B cell (primary cell): ENCODE measurements at regions not wholly inside any gene's neighbourhood (a gene's known extent, or its start where the extent isn't known, plus 50 kb on each side); places are given as distances from the start of the nearest gene placed in this dataset.

Experiments used
- ATAC-seq: fragments of 200-7000 bp; cut with Tn5 transposase; one replicate; pipeline ENCODE4 v1.10.0; 2021; ENCODE audit warnings: low read depth, mild to moderate bottlenecking, moderate number of reproducible peaks, moderate library complexity
- CTCF ChIA-PET: fragments of 350-600 bp; sonication (Branson Sonifier 250); formaldehyde crosslinking; loops from one replicate; lab custom pipeline; 2021; ENCODE audit warnings: antibody characterized with exemption, inconsistent platforms; lab: Charles Lee
- POLR2A ChIA-PET: fragments of 350-600 bp; sonication (Branson Sonifier 250); formaldehyde crosslinking; loops from one replicate; lab custom pipeline; 2021; ENCODE audit warnings: antibody characterized with exemption; lab: Charles Lee
- DNase-seq: peaks from one replicate; pipeline ENCODE4 v3.0.0; 2013
- H2AFZ ChIP-seq: 2 replicates; pipeline ENCODE4 v1.6.1; 2012; ENCODE audit warnings: mild to moderate bottlenecking, low read depth, low read length; ENCODE audit not compliant: insufficient read depth, poor library complexity, severe bottlenecking
- H3K27ac ChIP-seq, 2 donors: 1 replicate in 1 of 2; 2 replicates in 1 of 2; pipeline ENCODE4 v1.5.1; 2012 to 2013; ENCODE audit warnings: low read length in 2 of 2, mild to moderate bottlenecking in 2 of 2, moderate library complexity in 1 of 2
- H3K27me3 ChIP-seq, 4 experiments: fragments of 200-600 bp in 1 of 4; sonication (generic) in 1 of 4; replicated peaks in 1 of 4; 1 replicate in 2 of 4; 2 replicates in 2 of 4; pipeline versions ENCODE4 v1.6.1 to v1.7.0; 2013 to 2016; ENCODE audit warnings: low read length in 3 of 4, mild to moderate bottlenecking in 2 of 4, mixed read lengths in 1 of 4, moderate library complexity in 1 of 4; ENCODE audit not compliant: insufficient read depth in 4 of 4, control insufficient read depth in 3 of 4; ENCODE audit errors: control extremely low read depth in 1 of 4
- H3K36me3 ChIP-seq, 2 experiments: replicated peaks in 1 of 2; 1 replicate in 1 of 2; 2 replicates in 1 of 2; pipeline versions ENCODE4 v1.6.1 to v1.7.1; 2013; ENCODE audit warnings: low read length in 1 of 2; ENCODE audit not compliant: insufficient read depth in 2 of 2, control insufficient read depth in 1 of 2; ENCODE audit errors: control extremely low read depth in 1 of 2, extremely low read depth in 1 of 2
- H3K4me1 ChIP-seq, 2 donors: fragments of 200-600 bp in 1 of 2; sonication (generic) in 1 of 2; 1 replicate in 1 of 2; 2 replicates in 1 of 2; pipeline versions ENCODE4 v1.5.1 to v1.6.1; 2013 to 2017; ENCODE audit warnings: low read length in 2 of 2; ENCODE audit not compliant: control insufficient read depth in 2 of 2, insufficient read depth in 2 of 2
- H3K4me2 ChIP-seq: replicated peaks from 2 replicates; pipeline ENCODE3; 2012; ENCODE audit warnings: mild to moderate bottlenecking, low read depth, low read length; ENCODE audit not compliant: poor library complexity, severe bottlenecking
- H3K4me3 ChIP-seq, 5 experiments: fragments of 200-600 bp in 1 of 5; sonication (generic) in 1 of 5; 1 replicate in 3 of 5; 2 replicates in 2 of 5; pipeline versions ENCODE4 v1.5.1 to v1.7.0; 2011 to 2016; ENCODE audit warnings: low read length in 4 of 5, mild to moderate bottlenecking in 4 of 5, low read depth in 2 of 5, control low read depth in 1 of 5, moderate library complexity in 1 of 5; ENCODE audit not compliant: insufficient read depth in 1 of 5; ENCODE audit errors: control extremely low read depth in 1 of 5, extremely low read depth in 1 of 5
- H3K79me2 ChIP-seq: fragments of 200-600 bp; sonication (generic); one replicate; pipeline ENCODE4 v1.6.0; 2016; ENCODE audit warnings: low read length; ENCODE audit not compliant: control insufficient read depth, insufficient read depth
- H3K9ac ChIP-seq: fragments of 200-600 bp; sonication (generic); 2 replicates; pipeline ENCODE4 v1.6.1; 2017; ENCODE audit warnings: mild to moderate bottlenecking, low read length, moderate library complexity
- H3K9me3 ChIP-seq, 3 donors: one replicate each; pipeline versions ENCODE4 v1.6.1 to v1.7.1; 2013; ENCODE audit warnings: low read length in 2 of 3; ENCODE audit not compliant: control insufficient read depth in 2 of 3, insufficient read depth in 1 of 3; ENCODE audit errors: control extremely low read depth in 1 of 3
- H4K20me1 ChIP-seq: 2 replicates; pipeline ENCODE4 v1.6.0; 2012; ENCODE audit warnings: mild to moderate bottlenecking, low read length; ENCODE audit not compliant: insufficient read depth, control insufficient read depth, poor library complexity, severe bottlenecking
- H3K27ac Mint-ChIP-seq: one replicate; pipeline ENCODE4 v1.8.0; 2021; ENCODE audit warnings: mixed read lengths
- H3K27me3 Mint-ChIP-seq: one replicate; pipeline ENCODE4 v1.8.0; 2021; ENCODE audit warnings: mixed read lengths
- H3K4me1 Mint-ChIP-seq: one replicate; pipeline ENCODE4 v1.8.0; 2021; ENCODE audit warnings: mixed read lengths
- H3K4me3 Mint-ChIP-seq: one replicate; pipeline ENCODE4 v1.8.0; 2021; ENCODE audit warnings: mixed read lengths
- H3K9me3 Mint-ChIP-seq: one replicate; pipeline ENCODE4 v1.8.0; 2022; ENCODE audit warnings: mixed read lengths; ENCODE audit not compliant: insufficient read depth
- CTCF ChIP-seq: fragments of 200-600 bp; IDR thresholded peaks from one replicate; pipeline ENCODE4 v1.8.0; 2022; ENCODE audit warnings: antibody characterized with exemption, mild to moderate bottlenecking
- EZH2 ChIP-seq: IDR thresholded peaks from 2 replicates; pipeline ENCODE4 v1.6.1; 2012; ENCODE audit warnings: borderline replicate concordance, low read depth, mild to moderate bottlenecking, moderate library complexity, low read length; ENCODE audit not compliant: insufficient read depth, poor library complexity, severe bottlenecking
- WGBS: methylation state at CpG from one replicate; pipeline ENCODE4 v1.1.5; 2013; ENCODE audit warnings: missing lambda C conversion rate; ENCODE audit not compliant: insufficient coverage; 5-methylcytosine and 5-hydroxymethylcytosine counted together
- intact Hi-C: fragments of 100-400 bp; cut with micrococcal nuclease; formaldehyde crosslinking; loops from one replicate; pipeline ENCODE4 v1.10.0; 2022

GRCh38 chr9:134266418-134266817 is 59.8 kb upstream of the RXRA start:
- H3K27me3 Mint-ChIP-seq = peaks cover 29% of the 10 kb centered on the region
- H3K27ac Mint-ChIP-seq = peak overlapping the region; percentile 47
- peaks cover 41% of the 10 kb centered on the region for H3K4me1 Mint-ChIP-seq

More at GRCh38 chr9:134266418-134266817, 59.8 kb upstream of the RXRA start:
- H3K9me3 Mint-ChIP-seq = no peaks in the 10 kb centered on the region
- Histone ChIP-seq H3K27ac (no peak overlapping the region), H3K4me1 (peaks cover 44 to 45% of the 10 kb centered on the region in 2 donors), H3K79me2 (no peaks in the 10 kb centered on the region), H3K9ac (no peak overlapping the region), H3K4me3 (no peak overlapping the region), H3K9me3 (peaks cover 0 to 11% (median 0%) of the 10 kb centered on the region in 3 donors), H3K27me3 (peaks cover 0 to 22% (median 5%) of the 10 kb centered on the region in 4 experiments), H3K36me3 (no peaks in the 10 kb centered on the region), H3K4me2 (no peak overlapping the region), H4K20me1 (no peaks in the 10 kb centered on the region), H2AFZ (no peak overlapping the region)
- ChIA-PET CTCF (no interaction called here), POLR2A (no interaction called here)
- WGBS = 93% methylated on average over 2 of the region's 2 CpGs
- no peak for DNase-seq
- H3K4me3 Mint-ChIP-seq = peak overlapping the region; percentile 47
- TF ChIP-seq CTCF (no peak), EZH2 (no peak)
- intact Hi-C loops = loop anchor here (5.0 kb wide), 1 partner anchor 126 kb away; no protein-coding TSS in a partner anchor
- no peak for ATAC-seq
